Stimulated activated CD8-positive, alpha-beta memory T cell treated with anti-CD3 and anti-CD28 coated beads, Interleukin-7, amount 100 ng/mL, for 4 hours (primary cell): ENCODE measurements at regions not wholly inside any gene's neighbourhood (a gene's known extent, or its start where the extent isn't known, plus 50 kb on each side); places are given as distances from the start of the nearest gene placed in this dataset.

Experiments used
- DNase-seq, 2 donors: peaks; one replicate each; pipeline ENCODE4 v3.0.0-alpha.2; 2020; ENCODE audit warnings: low read depth in 2 of 2

- DNase-seq: no peak
These were observed 103.0 kb upstream of the TBL1XR1 start for GRCh38 chr3:177300039-177300833.

GRCh38 chr3:177300842-177301241 is 103.6 kb upstream of the TBL1XR1 start:
- DNase-seq: no peak

- no peak for DNase-seq
These were observed 109.0 kb upstream of the TBL1XR1 start for GRCh38 chr3:177306252-177306651.

GRCh38 chr3:177307391-177307790 is 110.1 kb upstream of the TBL1XR1 start:
- no peak for DNase-seq

GRCh38 chr3:177307826-177308225 is 110.5 kb upstream of the TBL1XR1 start:
- DNase-seq: no peak

GRCh38 chr3:177308286-177308685 is 111.0 kb upstream of the TBL1XR1 start:
- no peak for DNase-seq

- DNase-seq: no peak
These were observed 111.6 kb upstream of the TBL1XR1 start for GRCh38 chr3:177308911-177309310.

- DNase-seq: no peak
These were observed 115.2 kb upstream of the TBL1XR1 start for GRCh38 chr3:177312491-177312890.

- no peak for DNase-seq
These were observed 117.6 kb upstream of the TBL1XR1 start for GRCh38 chr3:177314897-177315296.

GRCh38 chr3:177317247-177317646 is 120.0 kb upstream of the TBL1XR1 start:
- DNase-seq: no peak

- no peak for DNase-seq
These were observed 121.3 kb upstream of the TBL1XR1 start for GRCh38 chr3:177318559-177318958.

- DNase-seq: no peak
These were observed 123.5 kb upstream of the TBL1XR1 start for GRCh38 chr3:177320765-177321247.

GRCh38 chr3:177321819-177322218 is 124.5 kb upstream of the TBL1XR1 start:
- no peak for DNase-seq

- DNase-seq: no peak
These were observed 125.6 kb upstream of the TBL1XR1 start for GRCh38 chr3:177322881-177323280.

GRCh38 chr3:177329854-177330253 is 132.6 kb upstream of the TBL1XR1 start:
- DNase-seq: no peak

GRCh38 chr3:177330779-177331178 is 133.5 kb upstream of the TBL1XR1 start:
- DNase-seq: no peak

- DNase-seq: no peak
These were observed 134.0 kb upstream of the TBL1XR1 start for GRCh38 chr3:177331203-177331835.

GRCh38 chr3:177332955-177333354 is 135.7 kb upstream of the TBL1XR1 start:
- no peak for DNase-seq

- no peak for DNase-seq
These were observed 136.5 kb upstream of the TBL1XR1 start for GRCh38 chr3:177333533-177334520.

- no peak for DNase-seq
These were observed 137.5 kb upstream of the TBL1XR1 start for GRCh38 chr3:177334803-177335202.

GRCh38 chr3:177335728-177336127 is 138.4 kb upstream of the TBL1XR1 start:
- no peak for DNase-seq

- no peak for DNase-seq
These were observed 139.7 kb upstream of the TBL1XR1 start for GRCh38 chr3:177336873-177337450.
